Dedifferentiated amniotic fluid mesenchymal stem cell (primary cell): ENCODE measurements at regions not wholly inside any gene's neighbourhood (a gene's known extent, or its start where the extent isn't known, plus 50 kb on each side); places are given as distances from the start of the nearest gene placed in this dataset.
"Not testable (repeated sequence)": the region's sequence is repeated elsewhere in the genome, so short reads cannot be mapped to it uniquely, and the experiment has no call there.

Experiments
- DNase-seq: peaks from one replicate; pipeline ENCODE4 v3.0.0-alpha.2; 2016; ENCODE audit errors: extremely low spot score

DNA sequence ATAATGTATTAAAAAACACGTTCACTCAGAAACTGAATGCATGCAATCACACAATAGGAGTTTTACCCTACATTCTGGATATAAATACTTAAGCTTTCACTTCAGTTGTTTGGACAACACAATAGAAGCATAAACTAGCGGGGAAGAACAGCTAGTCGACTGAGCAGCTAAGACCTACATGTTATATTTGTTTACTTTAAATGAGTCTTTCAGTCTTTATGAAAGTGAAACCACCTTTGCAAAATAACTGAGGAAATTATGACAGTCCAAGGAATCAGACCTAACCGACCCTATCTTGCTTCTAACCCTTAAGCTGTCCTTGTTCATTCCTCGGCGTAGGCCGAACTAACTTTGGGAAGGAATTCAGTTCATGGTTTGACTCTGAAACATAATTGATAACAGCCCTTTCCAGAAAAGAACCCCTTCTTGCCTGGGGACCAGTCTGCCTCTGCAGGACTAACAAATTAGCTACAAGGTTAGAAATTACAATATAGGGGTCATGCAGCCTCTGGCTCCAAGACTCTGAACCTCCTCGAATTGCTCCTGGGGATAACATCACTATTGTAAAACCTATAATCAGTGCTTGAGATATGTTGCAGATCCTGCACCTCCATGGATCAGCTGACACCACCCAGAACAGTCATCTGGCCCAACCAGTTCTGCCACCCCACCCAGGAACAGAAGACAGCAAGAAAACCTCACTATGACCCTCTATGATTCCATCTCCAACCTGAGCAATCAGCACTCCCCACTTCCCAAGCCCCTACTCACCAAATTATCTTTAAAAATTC is 185.1 kb upstream of the KLF6 start:
- DNase-seq = no peak

DNA sequence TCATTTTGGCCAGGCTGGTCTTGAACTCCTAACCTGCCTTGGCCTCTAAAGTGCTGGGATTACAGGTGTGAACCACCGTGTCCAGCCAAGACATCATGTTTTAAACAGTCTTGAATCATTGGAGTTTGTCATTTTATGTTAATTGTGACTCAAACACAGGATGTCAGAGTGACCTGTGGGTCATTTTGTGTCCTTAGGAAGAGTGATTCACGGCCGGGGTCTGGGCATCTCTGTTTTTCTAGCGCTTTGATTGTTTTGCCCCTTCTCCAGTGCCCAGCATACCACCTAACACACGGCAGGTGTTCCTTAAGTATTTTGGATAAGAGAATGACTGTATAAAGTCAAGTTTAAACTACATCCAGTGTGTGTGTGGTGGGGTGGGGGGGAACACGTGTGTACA is 183.7 kb upstream of the KLF6 start:
- DNase-seq = no peak

DNA sequence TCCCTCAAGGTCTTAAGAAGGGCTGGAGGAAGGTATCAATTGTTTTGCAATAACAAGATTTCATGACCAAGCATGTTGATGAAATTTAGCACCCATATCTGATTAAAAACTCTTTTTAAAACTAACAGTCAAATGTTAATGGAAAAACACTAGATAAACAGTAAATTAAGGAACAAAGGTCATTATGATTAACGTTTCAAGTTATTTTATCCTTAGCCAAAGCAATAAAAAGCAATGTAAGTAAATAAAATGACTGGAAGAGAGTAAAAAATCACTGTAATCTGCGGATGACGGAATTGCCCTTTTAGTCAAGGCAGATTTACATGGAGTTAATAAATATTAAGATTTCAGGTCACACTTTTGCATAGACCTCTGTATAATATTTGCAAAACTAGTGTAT is 179.5 kb upstream of the KLF6 start:
- no peak for DNase-seq

DNA sequence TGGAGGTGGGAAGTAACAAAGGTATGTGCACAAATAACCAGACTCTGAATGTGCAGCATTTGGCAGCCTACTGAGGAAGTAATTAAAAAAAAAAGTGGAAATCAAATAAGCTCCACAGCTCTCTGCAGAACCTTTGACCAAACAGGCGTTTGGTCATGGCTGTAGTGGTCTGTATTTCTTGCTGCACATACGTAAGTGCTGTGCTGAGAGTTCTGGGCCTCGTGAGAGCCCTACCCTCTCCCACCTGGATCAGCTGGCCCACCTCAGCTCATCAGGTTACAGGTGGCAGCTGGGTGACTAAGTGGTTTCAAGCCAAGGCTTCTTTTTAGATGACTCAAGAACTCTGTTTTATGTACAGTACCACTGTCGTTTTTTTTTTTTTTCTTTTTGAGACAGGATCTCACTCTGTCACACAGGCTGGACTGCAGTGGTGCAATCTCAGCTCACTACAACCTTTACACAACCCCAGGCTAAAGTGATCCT is 178.2 kb upstream of the KLF6 start:
- no peak for DNase-seq

DNA sequence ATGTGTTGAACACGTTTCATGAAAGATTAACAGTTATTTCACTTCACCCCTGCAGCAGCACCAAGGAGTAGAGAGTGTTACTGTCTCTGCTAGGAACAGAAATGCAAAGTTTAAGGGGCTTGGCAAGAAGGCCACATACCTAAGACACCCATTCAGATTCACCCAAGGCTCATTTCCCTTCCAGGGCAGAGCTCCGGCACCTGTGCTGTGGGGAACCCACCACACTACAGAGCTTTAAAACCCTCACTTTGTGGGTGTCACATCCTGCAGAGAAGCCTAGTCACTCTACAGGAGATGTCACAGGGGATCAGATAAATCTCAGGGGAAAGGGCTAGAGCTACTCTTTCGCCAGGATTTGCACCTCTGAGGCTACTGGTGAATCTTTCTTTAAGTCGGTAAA is 176.1 kb upstream of the KLF6 start:
- no peak for DNase-seq

DNA sequence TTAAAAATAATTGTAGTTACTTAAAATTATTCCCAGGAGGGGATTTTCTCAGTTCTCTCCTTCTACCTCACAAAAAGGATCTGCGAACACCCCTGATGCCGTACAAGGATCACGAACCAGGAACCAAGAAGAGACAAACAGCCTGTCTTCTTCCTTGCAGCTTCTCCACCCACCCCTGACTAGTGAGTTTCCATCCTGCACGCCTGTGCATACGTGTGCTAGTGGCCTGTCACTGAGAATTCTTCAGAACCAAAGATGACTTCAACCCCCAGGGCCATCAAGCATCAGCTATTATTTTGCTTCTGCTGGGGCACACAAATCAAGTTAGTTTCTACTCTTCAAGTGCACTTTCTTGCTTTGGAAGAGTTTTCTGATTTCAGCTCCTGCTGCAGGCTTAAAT is 175.5 kb upstream of the KLF6 start:
- DNase-seq = no peak

DNA sequence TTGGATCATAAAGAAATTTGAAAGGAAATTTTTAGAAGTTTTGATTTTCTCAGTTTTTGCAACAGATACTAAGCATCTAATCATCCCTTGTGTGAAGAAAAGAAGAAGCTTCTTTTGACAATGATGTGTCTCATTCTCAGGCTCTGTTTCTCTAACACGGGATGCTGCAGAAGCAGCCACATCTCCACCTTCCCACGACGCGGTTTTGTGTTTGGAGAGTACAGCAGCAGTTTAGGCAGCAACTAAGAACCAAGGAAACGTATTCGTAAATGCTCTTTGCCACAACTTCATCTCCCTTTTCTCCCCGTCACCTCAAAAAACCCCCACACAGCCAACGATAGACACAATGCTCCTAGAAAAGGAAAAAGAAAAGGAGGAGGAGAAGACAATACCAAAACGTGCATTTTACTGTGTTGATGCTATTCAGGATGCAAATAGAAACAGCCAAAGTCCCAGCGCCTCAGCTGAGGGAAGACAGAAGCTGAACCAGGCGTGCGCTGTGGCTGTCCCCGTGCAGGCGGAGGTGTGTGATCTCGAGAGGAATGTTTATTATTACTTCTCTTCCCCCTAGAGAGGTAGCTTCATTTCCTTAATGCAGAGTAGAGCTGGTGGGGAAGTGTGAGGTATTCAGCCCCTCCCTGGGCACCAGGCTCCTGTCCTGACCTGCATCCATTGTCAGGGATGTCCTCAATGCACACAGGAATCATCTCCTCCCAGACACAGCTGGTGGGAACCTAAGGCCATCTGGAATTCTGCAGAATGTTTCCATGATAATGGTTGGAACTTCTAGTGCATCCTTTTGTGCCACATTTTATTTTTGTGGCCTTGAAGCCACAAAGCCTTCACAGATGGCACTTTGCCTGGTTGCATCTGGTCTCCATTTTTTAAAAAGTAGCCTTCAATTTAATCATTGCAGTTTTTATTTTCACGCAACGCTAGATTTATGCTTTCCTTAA is 174.6 kb upstream of the KLF6 start:
- DNase-seq = no peak

DNA sequence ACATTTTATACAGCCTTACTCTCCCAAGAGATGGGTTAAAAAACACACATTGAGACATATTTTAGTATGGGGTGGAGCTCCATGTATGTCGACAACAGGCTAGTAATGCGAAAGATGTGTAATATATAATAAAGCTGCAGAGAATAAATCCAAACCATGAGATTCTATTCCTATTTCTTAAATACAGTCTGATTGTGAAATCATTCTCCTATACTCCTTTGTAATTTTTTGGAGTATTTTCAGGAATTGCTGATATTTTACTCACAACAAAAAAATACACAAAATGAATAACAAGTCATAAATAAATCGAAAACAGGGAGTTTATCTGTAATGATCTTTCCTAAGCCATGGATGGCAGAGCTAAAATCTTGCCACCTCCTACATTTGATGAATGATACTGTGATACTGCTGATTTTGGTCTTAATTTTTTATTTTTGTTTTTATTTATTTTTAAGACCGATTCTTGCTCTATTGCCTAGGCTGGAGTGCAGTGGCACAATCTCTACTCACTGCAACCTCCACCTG is 173.5 kb upstream of the KLF6 start:
- no peak for DNase-seq

DNA sequence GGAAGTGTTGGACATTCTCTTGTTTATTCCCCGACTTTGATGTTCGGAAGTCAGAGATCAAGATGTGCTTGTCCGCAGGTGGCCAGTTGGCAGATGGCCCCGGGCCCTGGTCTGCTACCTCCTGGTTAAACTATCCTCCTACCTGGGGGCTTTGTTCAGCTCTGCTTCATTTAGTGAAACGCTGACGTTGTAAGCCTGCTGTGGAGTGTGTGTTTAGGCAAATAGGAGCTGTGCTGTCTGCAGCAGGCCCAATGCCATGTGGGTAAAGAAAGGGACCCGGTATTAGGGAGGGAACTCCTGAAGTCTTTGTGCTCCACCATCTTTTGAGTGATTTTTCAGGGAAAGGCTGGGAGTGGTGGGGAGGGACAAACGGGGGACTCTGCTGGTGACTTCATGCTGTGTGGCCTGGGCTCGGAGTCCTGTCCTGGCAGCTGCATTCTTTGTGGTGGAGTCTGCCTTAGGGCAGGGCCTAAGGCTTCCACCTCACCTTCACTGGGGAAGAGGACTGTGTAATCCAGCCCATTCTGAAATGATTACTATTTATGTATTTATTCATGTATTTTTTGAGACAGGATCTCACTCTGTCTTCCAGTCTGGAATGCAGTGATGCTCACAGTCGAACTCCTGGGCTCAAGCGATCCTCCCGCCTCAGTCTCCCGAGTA is 171.1 kb upstream of the KLF6 start:
- no peak for DNase-seq

DNA sequence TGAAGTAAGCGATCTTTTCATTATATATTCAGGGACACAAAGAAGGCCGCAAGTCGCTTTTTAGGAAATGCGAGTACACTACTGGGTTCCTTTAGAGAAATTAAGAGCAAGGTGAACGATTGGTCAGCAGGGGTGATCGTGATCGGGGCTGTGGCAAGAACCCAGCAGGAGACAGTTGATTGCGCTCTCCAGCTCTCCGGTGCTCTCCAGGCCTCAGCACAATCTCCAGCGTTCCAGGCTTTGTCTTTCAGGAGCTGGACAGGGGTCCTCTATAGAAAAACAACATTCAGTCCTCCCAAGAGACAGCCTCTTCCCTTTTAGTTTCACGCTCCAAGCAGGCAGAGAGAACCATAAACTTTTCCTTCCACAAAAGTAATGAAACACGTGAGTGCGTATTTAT is 170.5 kb upstream of the KLF6 start:
- DNase-seq = no peak

DNA sequence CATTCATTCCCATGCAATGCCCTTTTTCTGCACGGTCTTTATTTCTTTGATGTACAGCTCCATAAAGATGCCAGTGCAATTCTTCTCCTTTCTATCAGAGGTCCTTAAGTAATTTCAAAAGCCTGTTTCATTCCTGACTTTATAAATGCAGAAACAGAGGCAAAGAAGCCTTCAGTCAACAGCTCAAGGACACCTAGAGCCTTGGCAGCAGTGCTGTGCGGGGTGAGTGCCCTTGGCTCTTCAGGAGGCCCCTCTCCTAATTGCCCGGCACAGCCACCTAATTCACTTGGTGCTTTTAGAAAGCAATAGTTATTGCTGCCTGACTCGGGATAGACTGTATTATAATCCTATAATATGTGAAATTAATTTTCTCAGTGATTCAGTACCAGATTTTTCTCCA is 169.6 kb upstream of the KLF6 start:
- DNase-seq = no peak

DNA sequence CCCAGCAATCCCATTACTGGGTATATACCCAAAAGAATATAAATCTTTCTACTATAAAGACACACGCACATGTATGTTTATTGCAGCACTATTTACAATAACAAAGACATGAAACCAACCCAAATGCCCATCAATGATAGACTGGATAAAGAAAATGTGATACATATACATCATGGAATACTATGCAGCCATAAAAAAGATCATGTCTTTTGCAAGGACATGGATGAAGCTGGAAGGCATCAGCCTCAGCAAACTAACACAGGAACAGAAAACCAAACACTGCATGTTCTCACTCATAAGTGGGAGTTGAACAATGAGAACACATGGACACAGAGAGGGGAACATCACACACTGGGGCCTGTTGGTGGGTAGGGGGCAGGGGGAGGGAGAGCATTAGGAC is 169.0 kb upstream of the KLF6 start:
- DNase-seq = not testable (repeated sequence)

DNA sequence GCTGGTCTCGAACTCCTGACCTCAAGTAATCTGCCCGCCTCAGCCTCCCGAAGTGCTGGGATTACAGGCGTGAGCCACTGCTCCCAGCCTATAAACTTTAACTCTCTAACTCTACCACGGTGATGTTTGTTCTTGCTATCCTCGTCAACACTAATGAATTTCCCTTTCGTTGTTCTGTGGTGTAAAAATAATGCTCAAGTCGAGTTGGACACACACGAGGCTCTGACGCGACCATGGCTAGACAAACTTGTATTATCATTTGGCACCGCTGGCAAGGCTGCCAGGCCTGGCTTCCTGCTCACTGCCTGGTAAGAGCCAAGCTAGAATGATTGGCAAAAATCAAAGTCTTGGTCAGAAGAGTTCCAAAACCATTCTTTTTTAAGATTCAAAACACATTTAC is 167.0 kb upstream of the KLF6 start:
- DNase-seq = no peak

DNA sequence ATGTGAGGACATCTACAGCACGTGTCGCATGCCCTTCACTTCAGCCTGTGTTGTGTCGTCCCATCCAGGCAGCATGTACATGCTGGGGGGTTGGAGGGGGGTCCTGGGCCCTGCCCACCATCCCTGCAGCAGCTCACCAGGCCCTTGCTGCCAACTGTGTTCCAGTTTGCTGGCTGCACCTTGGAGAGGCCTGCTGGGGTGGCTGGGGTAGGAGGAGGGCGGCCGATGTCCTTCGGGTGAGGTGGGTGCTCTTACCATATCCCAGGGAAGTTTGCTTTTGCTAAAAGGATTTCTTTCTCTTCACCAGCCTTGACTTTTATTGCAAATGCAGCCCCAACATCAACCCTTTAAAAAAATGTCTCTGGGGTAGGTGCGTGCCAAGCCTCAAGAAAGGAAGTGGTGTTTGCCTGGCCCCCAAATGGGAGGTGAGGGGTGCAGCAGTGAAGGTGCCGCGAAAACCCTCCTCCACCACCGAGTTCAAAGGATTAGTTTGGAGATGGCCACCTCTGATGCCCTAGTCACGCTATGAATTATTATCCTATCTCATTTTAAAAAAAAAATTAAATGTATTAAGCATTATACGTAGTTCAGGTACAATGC is 165.8 kb upstream of the KLF6 start:
- DNase-seq = no peak

DNA sequence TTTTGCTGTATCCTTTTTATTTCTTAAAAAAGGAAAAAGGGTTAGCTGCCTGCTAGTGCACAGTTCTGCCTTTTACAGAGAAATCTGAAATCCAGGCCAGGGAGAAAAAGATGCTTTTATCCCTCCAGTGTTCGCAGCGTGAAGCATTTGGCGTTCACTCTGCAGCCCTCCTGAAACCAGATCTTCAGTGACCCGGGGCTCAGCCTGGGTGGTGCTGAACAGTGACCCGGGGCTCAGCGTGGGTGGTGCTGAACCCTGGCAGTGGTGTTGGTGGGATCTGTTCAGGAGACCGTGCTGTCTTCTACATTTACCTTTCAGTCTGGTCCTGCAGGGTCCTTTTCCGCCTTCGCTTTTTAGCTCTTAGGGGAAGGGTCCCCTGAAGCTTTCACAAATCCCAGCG is 164.7 kb upstream of the KLF6 start:
- no peak for DNase-seq

DNA sequence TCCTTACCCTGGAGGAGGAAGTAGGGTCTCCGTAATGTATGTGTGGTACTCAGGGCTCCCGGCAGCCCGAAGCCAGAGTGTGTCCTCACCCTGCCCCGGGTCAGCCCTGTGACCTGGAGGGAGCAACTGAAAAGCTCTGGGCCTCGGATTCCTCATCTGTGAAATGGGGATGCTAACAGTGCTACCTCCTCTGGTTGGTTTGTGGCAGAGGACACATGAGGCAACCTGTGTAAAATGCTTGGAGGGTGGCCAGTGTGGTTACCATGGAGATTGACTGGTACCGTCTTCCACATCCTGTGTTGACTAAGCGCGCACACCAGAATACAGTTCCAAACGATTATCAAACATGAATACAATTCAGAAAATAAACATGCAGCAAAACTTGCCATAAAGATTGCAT is 163.8 kb upstream of the KLF6 start:
- DNase-seq = no peak

DNA sequence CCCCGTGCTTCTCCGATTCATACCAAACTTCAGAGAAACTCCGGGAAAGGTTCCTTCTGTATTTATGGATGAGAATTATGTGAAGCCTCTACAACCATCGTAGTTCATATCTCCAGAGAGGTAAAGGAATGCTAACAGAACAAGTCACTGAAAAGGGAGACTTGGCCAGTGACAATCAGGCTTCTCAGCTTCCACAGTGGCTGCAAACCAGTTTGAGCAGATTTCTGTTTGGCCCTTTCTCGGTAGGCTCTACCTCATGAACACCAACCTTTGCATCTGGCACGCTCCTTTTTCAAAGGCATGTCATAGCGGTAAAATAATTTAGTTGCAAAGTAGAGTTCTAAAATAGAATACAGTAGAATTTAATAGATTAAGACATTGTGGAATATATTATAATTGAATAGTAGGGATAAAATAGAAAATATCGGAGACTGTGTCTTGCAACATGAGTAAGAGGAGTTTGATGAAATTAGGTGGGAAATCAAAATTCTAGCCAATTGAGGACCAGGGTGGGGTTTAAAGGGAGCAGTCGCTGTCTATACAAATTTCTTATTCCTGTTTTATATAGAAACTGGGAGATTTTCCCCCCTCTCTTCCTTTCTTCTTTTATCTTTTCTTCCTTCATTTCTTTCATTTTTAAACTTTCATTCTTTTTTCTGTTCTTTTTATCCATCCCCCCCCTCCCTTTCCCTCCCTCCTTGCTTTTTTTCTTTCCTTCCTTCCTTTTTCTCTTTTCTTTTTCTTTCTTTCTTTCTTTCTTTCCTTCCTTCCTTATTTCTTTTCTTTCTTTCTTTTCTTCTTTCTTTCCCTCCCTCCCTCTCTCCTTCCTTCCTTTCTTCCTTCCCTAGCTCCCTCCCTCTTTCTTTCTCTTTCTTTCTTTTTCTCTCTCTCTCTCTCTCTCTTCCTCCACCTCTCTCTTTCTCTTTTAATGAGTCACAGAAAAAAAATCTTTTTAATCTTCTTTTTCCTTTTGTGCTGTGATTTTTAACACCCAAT is 161.5 kb upstream of the KLF6 start:
- DNase-seq = no peak

DNA sequence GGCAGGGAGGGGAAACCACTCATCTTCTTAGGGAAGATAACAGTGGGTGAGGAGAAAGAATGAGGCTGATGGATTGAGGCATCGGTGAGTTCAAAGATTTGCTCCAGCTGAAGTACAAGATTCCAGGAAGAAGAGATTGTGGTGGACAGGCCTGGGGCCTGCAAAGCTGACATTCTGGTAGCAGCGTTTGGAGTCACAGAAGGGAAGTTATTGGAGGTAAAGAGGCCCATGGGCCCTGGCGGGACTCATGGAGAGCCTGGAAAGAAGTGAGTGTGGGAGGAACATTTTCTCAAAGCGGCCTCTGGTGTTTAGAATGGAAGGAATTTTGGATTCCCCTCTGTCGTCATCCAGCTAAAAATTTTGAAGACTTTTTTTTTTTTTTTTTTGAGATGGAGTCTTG is 160.0 kb upstream of the KLF6 start:
- no peak for DNase-seq

DNA sequence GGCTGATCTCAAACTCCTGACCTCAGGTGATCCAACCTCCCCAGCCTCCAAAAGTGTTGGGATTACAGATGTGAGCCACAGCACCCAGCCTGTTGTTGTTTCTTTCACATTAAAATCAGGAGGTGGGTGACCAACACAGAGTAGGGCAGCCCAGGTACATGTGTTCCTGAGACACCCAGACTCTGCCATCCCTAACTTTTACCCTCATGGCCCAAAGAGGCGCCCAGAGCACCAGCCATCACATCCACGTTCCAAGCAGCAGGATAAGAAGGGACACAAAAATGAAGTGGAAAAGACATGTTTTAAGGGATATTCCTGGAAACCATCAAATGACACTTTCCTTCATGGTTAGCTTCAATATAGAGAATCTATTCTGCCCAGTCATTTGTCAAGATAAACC is 159.6 kb upstream of the KLF6 start:
- DNase-seq = no peak

DNA sequence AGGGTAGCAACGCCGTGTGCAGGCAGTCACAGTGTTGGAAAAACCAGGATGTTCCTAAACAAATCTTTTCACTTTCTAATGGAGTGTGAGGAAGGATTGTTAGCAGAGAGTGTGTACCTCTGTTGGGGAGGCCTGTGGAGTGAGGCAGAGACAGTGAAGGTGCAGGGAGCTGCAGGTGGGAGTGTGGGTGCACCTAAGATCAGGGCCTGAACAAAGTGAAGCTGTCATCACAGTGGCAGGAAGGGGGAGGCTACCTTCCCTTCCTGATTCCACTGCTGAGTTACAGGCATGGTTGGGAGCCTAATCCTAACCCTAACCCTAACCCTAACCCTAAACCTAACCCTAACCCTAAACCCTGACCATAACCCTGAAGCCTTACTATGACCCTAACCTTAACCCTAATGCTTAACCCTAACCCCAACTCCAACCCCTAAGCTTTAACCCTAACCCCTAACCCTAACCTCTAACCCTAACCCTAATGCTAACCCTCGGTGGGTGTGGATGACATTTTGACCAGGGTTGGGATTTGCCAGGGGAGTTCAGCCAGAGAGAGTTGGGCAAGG is 158.8 kb upstream of the KLF6 start:
- no peak for DNase-seq
